ENCODE measurements at regions not wholly inside any gene's neighbourhood (a gene's known extent, or its start where the extent isn't known, plus 50 kb on each side); places are given as distances from the start of the nearest gene placed in this dataset.

- no peak for DNase-seq (ENCODE audit: low read depth in 2 of 2)
Measured at GRCh38 chr16:8519179-8519578, 71.1 kb downstream of the TMEM114 start.

GRCh38 chr16:8517280-8517679, 73.0 kb downstream of the TMEM114 start:
- DNase-seq (ENCODE audit: low read depth in 2 of 2): no peak

DNA sequence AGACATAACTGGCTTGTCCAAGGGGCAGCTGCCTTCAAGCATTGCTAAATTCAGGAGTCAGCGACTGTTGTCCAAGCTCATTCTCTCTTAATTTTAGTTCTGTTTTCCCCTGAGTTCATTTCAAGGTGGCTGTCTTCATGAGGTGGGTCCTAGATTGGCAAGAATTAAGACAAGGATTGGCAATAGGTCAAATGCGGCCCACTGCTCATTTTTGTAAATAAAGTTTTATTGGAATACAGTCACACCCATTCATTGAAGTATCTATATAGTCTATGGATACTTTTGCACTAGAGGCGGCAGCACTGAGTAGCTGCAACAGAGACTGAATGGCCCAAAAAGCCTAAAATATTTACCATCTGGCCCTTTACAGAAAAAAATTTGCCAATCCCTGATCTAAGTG, 73.8 kb downstream of the TMEM114 start:
- DNase-seq (ENCODE audit: low read depth in 2 of 2): no peak

- DNase-seq (ENCODE audit: low read depth in 2 of 2): no peak
Measured at GRCh38 chr16:8512941-8513624, 77.2 kb downstream of the TMEM114 start.

DNA sequence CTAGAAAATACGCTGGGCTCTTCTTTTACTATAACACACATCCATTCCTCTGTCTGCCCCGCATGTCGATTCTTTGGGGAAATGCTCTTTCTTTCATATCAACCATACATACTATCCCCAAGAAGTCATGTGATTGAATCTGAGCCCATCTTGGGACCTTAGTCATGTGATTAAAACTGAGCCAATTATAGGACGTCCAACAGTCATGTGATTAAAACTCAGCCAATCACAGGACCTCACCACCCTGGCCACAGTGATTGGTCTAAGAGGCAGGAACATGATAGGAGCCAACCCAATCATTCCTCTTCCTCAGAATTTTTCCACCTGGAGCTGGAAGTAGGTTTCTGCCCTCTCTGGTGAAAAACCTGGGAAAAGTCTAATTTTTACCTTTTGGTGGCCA, 78.8 kb downstream of the TMEM114 start:
- no peak for DNase-seq (ENCODE audit: low read depth in 2 of 2)

DNA sequence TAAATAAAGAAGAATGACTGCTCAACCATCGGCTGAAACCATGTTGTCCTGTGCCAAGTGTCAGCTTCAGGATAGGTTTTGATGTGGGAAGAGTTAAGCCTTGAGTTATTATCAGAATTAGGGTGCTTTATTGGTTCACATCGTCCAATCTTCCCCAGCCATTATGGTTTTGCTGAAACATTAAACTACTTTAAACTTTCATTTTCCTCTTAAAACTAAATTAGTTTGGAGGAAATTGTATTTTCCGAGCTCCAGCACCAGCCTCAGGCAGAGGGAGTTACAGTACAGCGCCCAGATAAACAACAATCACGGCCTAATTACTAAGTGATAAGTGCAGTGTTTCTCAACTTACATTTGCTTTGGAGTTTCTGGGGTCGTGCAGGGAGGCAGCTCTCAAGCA, 80.2 kb downstream of the TMEM114 start:
- no peak for DNase-seq (ENCODE audit: low read depth in 2 of 2)

- no peak for DNase-seq (ENCODE audit: low read depth in 2 of 2)
Measured at GRCh38 chr16:8505327-8505991, 84.9 kb downstream of the TMEM114 start.

GRCh38 chr16:8502446-8502845, 87.9 kb downstream of the TMEM114 start:
- DNase-seq (ENCODE audit: low read depth in 2 of 2): no peak

DNA sequence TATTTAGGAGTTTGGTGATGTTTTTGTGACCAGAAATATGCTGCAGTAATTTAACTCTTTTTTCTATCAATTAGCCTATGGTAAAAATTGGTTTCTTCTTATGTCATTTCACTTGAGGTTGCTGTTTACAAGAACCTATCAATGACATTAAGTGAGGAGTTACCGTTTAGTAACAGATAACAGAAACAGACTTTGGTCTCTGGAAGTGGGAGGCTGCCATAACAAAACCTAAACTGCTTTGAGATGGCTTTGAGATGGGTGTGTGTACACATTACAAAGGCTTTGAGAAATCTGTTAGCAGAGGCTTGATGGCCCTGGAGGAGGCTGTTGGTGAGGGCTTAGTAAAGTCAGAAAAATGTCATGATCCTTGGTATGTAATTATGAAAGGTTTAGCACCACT, 90.0 kb downstream of the TMEM114 start:
- no peak for DNase-seq (ENCODE audit: low read depth in 2 of 2)

DNA sequence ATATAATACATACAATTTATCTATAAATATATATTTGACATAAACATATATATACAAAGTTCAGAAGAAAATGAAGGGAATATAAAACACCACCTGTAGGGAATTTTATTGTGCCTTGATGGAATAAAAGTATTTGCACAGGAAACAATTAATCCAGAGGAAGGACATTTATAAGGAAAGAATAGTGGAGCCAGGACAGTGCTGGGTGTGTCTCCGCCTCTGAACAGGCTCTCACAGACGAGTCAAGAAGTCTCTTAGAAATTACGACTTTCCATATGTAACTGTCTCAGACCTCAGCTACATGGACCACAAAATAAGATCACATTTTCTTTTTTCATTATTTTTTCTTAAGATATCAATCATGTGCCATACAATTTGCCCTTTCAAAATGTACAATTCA, 93.9 kb downstream of the TMEM114 start:
- no peak for DNase-seq (ENCODE audit: low read depth in 2 of 2)

DNA sequence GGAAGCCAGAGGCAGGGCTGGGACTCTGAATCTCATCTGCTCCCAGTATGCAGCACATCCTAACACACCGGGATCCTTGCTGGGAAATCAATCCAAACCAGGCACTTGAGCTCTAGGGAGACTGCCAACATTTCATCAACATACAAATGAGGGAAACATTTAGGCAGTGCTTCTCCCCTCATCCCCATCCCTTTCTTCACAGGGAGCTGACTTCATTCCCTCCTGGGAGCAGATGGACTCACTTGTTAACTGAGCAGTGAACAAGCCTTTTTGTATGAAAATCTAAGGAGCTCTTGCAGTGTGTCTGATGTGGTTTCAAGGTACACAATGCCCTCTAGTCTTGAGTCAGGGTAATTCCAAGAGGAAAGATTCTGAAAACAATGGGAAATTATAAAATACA, 96.3 kb downstream of the TMEM114 start:
- no peak for DNase-seq (ENCODE audit: low read depth in 2 of 2)

GRCh38 chr16:8492690-8493089, 97.6 kb downstream of the TMEM114 start:
- DNase-seq (ENCODE audit: low read depth in 2 of 2): no peak

DNA sequence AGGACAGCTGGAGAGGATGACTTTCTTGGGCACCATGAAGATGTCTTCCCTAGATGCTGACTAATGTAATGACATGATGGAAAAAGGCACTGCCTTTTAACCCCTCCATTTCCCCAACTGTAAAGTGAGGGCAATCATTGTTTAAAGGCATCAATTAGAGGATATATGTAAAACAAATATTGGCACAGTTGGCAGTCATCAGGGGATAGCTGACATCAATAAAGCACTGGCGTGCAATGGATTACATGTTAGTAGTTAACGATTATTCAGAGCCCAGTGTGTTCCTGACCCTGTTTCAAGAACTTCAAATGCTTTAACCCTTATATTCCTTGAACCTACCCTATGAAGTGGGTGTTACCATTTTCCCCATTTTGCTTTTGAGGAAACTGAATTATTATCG, 100.7 kb downstream of the TMEM114 start:
- DNase-seq (ENCODE audit: low read depth in 2 of 2): no peak

- DNase-seq (ENCODE audit: low read depth in 2 of 2): no peak
Measured at GRCh38 chr16:8486985-8487384, 103.3 kb downstream of the TMEM114 start.

DNA sequence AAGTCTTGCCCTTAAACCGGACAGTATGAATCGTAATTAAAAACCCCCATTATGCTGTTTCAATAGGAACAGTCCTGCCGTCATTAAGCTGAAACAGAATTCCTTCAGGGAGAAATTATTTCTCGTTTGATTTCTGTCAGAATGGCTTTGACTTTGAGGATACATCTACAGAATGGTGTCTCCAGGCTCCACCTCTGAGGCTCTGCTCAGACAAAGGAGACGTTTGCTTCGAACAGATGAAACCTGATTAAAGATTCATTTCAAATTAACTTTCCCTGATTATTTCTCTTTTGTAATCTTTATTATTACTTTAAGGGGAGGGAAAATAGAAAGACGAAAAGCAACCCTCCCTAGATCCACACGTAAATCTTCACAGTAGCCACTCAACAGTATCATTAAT, 106.9 kb downstream of the TMEM114 start:
- no peak for DNase-seq (ENCODE audit: low read depth in 2 of 2)

DNA sequence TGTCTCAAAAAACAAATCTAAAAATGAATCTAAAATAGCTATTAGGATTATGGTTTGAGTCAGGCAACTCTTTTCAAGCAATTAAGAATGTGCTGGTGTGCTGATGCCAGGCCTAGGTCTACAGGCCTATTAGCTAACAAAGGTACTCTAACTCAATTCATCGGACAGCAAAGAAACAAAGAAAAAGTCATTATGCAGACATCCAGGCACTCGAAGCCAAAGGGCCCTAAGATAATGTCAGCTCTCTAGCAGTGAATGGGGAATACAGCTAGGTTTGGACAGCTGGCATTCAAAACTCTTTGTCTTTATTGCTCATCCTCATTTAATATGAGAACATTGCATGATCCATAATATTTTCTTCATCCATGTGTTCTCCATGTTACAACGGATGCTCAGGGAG, 108.5 kb downstream of the TMEM114 start:
- DNase-seq (ENCODE audit: low read depth in 2 of 2): no peak

DNA sequence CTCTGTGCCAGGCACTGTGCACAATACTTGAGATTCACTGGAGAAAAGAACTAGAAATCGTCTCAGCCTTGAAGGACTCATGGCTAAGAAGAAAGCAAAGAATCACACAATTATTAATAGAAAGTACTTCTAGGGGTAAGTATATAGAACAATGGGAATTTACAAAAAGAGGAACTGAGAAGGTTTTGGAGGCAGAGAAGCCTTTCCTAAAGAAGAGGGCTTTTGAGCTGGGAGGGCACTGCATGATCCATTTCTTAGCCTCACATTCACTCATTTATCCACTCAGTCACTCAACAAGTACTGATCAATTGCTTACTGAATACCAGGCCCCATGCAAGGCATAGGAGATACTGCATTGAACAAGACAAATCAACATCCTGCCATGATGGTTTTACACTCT, 113.5 kb downstream of the TMEM114 start:
- DNase-seq (ENCODE audit: low read depth in 2 of 2): no peak

DNA sequence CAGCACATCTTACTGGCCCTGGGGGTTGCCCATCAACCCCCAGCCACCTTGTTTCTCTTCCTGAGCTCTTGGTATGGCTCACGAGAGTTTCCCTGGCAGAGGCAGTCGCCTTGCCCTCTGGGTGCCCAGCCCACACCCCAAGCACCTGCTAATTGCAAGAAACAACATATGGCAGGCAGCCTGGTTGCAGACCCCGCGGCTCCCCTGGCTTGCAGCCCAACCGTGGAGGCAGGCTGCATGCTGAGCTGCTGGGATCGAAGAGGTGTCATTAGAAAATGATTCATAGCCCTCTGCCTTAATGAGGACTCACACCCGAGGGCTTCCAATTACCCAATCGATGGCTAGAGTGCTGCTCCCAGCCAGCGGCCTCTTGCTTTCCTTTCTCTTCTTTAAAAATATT, 115.7 kb downstream of the TMEM114 start:
- DNase-seq (ENCODE audit: low read depth in 2 of 2): no peak

DNA sequence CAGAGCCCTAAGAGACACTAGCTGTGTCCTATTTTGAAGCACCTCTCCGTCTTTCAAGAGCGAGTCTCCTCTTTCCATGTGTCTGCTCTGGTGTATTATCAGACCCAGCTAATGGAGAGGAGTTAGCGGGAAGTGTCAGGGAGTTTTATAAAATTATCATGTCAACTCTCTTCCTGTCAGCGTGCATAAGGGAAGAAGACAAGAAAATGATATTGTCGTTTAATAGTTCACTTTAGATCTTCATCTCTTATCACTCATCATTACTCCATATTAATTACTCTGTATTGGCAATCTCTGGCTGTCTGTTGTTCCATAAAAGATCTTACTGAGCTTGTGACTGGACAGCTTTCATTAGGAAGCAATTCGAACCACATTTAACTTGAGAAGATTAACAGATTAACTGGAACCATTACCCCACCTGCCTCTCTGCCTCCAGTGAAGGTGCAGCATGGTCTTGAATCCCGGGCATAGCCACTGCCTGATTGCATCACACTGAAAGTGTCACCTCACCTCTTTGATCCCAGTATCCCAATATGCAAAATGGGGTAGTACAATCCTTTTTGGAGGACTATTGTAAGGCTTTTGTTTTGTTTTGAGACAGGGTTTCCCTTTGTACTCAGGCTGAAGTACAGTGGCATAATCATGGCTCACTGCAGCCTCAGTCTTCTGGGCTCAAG, 121.1 kb downstream of the TMEM114 start:
- DNase-seq (ENCODE audit: low read depth in 2 of 2): no peak

DNA sequence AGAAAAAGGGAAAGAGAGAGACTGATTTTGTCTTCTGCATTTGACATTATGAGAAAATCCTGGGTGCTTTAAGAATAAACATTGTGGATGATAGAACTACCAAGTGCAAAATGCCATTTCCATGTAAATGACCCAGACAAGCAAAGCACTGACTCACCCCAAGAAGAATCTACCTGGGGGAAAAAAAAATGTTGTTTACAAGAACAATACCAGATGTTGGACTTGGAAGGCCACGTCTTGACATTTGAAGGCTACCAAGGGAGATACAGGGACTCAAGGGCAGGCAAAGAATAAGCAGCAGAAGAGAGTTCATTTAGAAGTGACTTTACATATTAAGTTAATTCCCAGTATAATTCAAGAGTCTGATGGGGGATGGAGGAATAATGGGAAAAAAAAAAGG, 125.3 kb downstream of the TMEM114 start:
- DNase-seq (ENCODE audit: low read depth in 2 of 2): no peak

DNA sequence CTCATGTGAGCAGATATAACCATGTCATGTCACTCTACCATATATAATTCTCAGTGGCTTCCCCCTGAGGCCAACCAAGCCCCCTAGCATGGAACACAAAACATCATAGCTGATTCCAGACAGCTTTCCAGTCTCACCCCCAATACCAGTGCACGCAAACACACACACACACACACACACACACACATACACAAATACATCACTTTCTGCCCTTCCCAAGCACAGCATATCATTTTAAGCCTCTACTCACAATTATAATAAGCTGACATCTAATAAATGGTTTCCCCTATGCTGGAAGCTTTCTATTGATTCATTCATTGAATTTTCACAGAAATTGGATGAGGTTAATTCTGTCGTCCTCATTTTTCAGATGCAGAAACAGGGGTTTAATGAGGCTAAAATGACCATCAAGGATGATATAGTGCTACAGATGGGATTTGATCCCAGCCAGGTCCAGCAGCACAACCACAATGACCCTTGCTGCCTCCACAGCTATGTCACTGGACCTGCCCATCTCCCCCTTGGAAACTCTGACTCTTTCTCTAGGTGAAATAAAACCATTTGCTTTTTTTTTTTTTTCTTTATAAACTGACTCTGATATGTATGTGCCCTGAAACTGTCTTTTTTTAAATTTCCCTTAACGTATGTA, 131.1 kb downstream of the TMEM114 start:
- DNase-seq (ENCODE audit: low read depth in 2 of 2): no peak

DNA sequence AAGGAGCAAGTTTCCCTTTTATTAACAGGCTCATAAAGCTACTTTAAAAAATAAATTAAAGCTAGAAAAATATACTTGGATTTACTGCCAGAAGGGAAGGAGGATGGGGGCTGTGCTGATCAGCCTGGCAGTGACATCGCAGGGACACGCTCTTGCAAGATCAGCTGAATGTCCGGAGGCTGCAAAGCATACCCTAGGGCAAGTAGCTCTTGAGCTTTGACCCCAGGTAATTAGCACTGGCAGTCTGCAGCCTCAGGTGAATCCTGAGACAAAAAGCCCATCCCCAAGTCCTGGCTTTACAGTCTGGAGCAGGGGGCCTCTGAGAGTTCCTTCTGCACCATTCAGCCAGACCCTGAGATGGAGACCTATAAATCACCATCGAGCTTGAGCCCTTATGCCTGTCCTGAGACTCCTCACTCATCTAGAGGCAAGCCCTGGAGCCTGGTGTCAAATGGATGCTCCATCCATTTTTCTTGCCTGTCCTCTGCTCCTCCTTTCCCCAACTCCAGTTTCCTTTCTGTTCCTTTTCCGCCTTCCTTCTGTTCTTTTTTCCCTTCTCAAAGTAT, 131.7 kb downstream of the TMEM114 start:
- no peak for DNase-seq (ENCODE audit: low read depth in 2 of 2)

Data from stimulated activated CD8-positive, alpha-beta memory T cell treated with anti-CD3 and anti-CD28 coated beads, Interleukin-15, amount 100 ng/mL, for 48 hours (primary cell).